OCI-LY7 (cell line): ENCODE measurements at regions not wholly inside any gene's neighbourhood (a gene's known extent, or its start where the extent isn't known, plus 50 kb on each side); places are given as distances from the start of the nearest gene placed in this dataset.

Source experiments
- BruUV-seq: library from RNA; stranded (reverse); fragments of 400-500 nt; replicated peaks from 2 replicates; lab custom pipeline; 2021; lab: Mats Ljungman, UMichigan
- CTCF ChIA-PET: fragments of 300-600 bp; sonication (Branson Sonifier 250); formaldehyde crosslinking; loops from one replicate; lab custom pipeline; 2022; ENCODE audit warnings: antibody characterized with exemption; ENCODE audit not compliant: unreplicated experiment; lab: Charles Lee
- POLR2A ChIA-PET: fragments of 300-600 bp; sonication (Branson Sonifier 250); formaldehyde crosslinking; loops from one replicate; lab custom pipeline; 2022; ENCODE audit warnings: antibody characterized with exemption; lab: Charles Lee
- DNase-seq: peaks from one replicate; pipeline ENCODE4 v3.0.0-alpha.2; 2015; ENCODE audit warnings: low spot score
- H2AFZ ChIP-seq: fragments of 200-600 bp; sonication (generic), shearing (Covaris generic); 2 replicates; pipeline ENCODE4 v1.6.1; 2014; ENCODE audit warnings: mild to moderate bottlenecking, antibody characterized with exemption, low read length, moderate library complexity
- H3K27ac ChIP-seq: fragments of 200-600 bp; sonication (generic); 2 replicates; pipeline ENCODE4 v1.5.1; 2014; ENCODE audit warnings: mixed run types, low read depth, mild to moderate bottlenecking, moderate library complexity, low read length, inconsistent platforms; ENCODE audit not compliant: poor library complexity, severe bottlenecking
- H3K36me3 ChIP-seq: fragments of 200-600 bp; sonication (generic); 2 replicates; pipeline ENCODE4 v1.6.1; 2014; ENCODE audit warnings: mild to moderate bottlenecking, antibody characterized with exemption, low read length, moderate library complexity, mixed read lengths; ENCODE audit not compliant: insufficient read depth
- H3K4me1 ChIP-seq: fragments of 200-600 bp; sonication (generic); 2 replicates; pipeline ENCODE4 v1.5.1; 2014; ENCODE audit warnings: mild to moderate bottlenecking, low read length; ENCODE audit not compliant: insufficient read depth, poor library complexity, severe bottlenecking
- H3K4me2 ChIP-seq: fragments of 200-600 bp; sonication (generic); 2 replicates; pipeline ENCODE4 v1.6.1; 2014; ENCODE audit warnings: mild to moderate bottlenecking, low read length
- H3K4me3 ChIP-seq: fragments of 200-600 bp; sonication (generic); 2 replicates; pipeline ENCODE4 v1.5.1; 2014; ENCODE audit warnings: mild to moderate bottlenecking, low read depth, low read length; ENCODE audit not compliant: poor library complexity, severe bottlenecking
- H3K79me2 ChIP-seq: fragments of 200-600 bp; sonication (generic); 2 replicates; pipeline ENCODE4 v1.6.1; 2016; ENCODE audit warnings: low read depth, mild to moderate bottlenecking, low read length, moderate library complexity, mixed read lengths; ENCODE audit not compliant: insufficient read depth
- H3K9me2 ChIP-seq: fragments of 200-600 bp; sonication (generic); 2 replicates; pipeline ENCODE4 v1.6.1; 2016; ENCODE audit warnings: mild to moderate bottlenecking, low read length, mixed read lengths; ENCODE audit not compliant: insufficient read depth
- H3K9me3 ChIP-seq: fragments of 200-600 bp; sonication (generic); 2 replicates; pipeline ENCODE4 v1.6.1; 2014; ENCODE audit warnings: mild to moderate bottlenecking, mixed run types, low read length, mixed read lengths
- H4K20me1 ChIP-seq: fragments of 200-600 bp; sonication (generic); 2 replicates; pipeline ENCODE4 v1.6.1; 2014; ENCODE audit warnings: mild to moderate bottlenecking, antibody characterized with exemption, low read length, moderate library complexity, mixed read lengths; ENCODE audit not compliant: insufficient read depth
- CTCF ChIP-seq: fragments of 200-600 bp; sonication (generic); conservative IDR thresholded peaks from 2 replicates; pipeline ENCODE4 v1.5.1; 2014; ENCODE audit warnings: mild to moderate bottlenecking, antibody characterized with exemption, low read length, moderate library complexity, mixed read lengths
- EZH2phosphoT487 ChIP-seq: fragments of 200-600 bp; sonication (generic); IDR thresholded peaks from 2 replicates; pipeline ENCODE4 v1.6.1; 2018; ENCODE audit warnings: low read depth, borderline replicate concordance, mild to moderate bottlenecking, mixed run types, antibody characterized with exemption, low read length, moderate library complexity, mixed read lengths
- intact Hi-C: fragments of 100-400 bp; cut with micrococcal nuclease; formaldehyde crosslinking; loops from one replicate; pipeline ENCODE4 v1.10.0; 2022; ENCODE audit not compliant: unreplicated experiment

GRCh38 chr2:120634533-120634932 is 101.1 kb upstream of the GLI2 start:
- TF ChIP-seq CTCF (no peak), EZH2phosphoT487 (no peak)
- ChIA-PET CTCF (no interaction called here), POLR2A (interaction anchor here (0.5 kb wide), 2 partner anchors 8 to 438 kb away, joined by 3 read pairs; no protein-coding TSS in a partner anchor)
- Histone ChIP-seq H3K4me1 (no peaks in the 10 kb centered on the region), H3K9me2 (no peaks in the 10 kb centered on the region), H3K27ac (no peak overlapping the region), H3K4me3 (no peak overlapping the region), H3K9me3 (no peaks in the 10 kb centered on the region), H3K36me3 (no peaks in the 10 kb centered on the region), H3K4me2 (no peak overlapping the region), H2AFZ (no peak overlapping the region), H4K20me1 (no peaks in the 10 kb centered on the region), H3K79me2 (no peaks in the 10 kb centered on the region)
- DNase-seq = no peak
- intact Hi-C loops = no loop called here
- no TSS peak for BruUV-seq

GRCh38 chr2:120635146-120635545 is 100.5 kb upstream of the GLI2 start:
- Histone ChIP-seq H2AFZ (no peak overlapping the region), H3K9me2 (no peaks in the 10 kb centered on the region), H3K4me2 (no peak overlapping the region), H3K4me1 (no peaks in the 10 kb centered on the region), H3K9me3 (no peaks in the 10 kb centered on the region), H4K20me1 (no peaks in the 10 kb centered on the region), H3K79me2 (no peaks in the 10 kb centered on the region), H3K36me3 (no peaks in the 10 kb centered on the region), H3K4me3 (no peak overlapping the region), H3K27ac (no peak overlapping the region)
- no TSS peak for BruUV-seq
- TF ChIP-seq CTCF (no peak), EZH2phosphoT487 (no peak)
- POLR2A ChIA-PET = interaction anchor here (0.5 kb wide), 1 partner anchor 9 kb away, joined by 3 read pairs; no protein-coding TSS in a partner anchor
- intact Hi-C loops = no loop called here
- no peak for DNase-seq
- CTCF ChIA-PET = no interaction called here

GRCh38 chr2:120637847-120638246 is 97.8 kb upstream of the GLI2 start:
- intact Hi-C loops = no loop called here

More at GRCh38 chr2:120637847-120638246, 97.8 kb upstream of the GLI2 start:
- CTCF ChIA-PET = no interaction called here
- Histone ChIP-seq H3K79me2 (no peaks in the 10 kb centered on the region), H3K9me2 (no peaks in the 10 kb centered on the region), H3K36me3 (no peaks in the 10 kb centered on the region), H3K4me3 (no peak overlapping the region), H3K4me1 (no peaks in the 10 kb centered on the region), H2AFZ (no peak overlapping the region), H4K20me1 (no peaks in the 10 kb centered on the region), H3K27ac (no peak overlapping the region), H3K4me2 (no peak overlapping the region), H3K9me3 (no peaks in the 10 kb centered on the region)
- TF ChIP-seq CTCF (no peak), EZH2phosphoT487 (no peak)
- no peak for DNase-seq
- POLR2A ChIA-PET = interaction anchor here (0.6 kb wide), 1 partner anchor 47 kb away, joined by 3 read pairs; no protein-coding TSS in a partner anchor
- no TSS peak for BruUV-seq
